RWPE2 (cell line): ENCODE measurements at regions not wholly inside any gene's neighbourhood (a gene's known extent, or its start where the extent isn't known, plus 50 kb on each side); places are given as distances from the start of the nearest gene placed in this dataset.

Experiments used
- ATAC-seq: fragments of 200-7000 bp; cut with Tn5 transposase; 3 replicates; pipeline ENCODE4 v1.9.1; 2021; ENCODE audit warnings: low read depth
- DNase-seq: peaks from one replicate; pipeline ENCODE4 v3.0.0-alpha.2; 2020; ENCODE audit warnings: low spot score
- H3K27ac ChIP-seq: fragments of 450-650 bp; 2 replicates; pipeline ENCODE4 v1.5.1; 2017; ENCODE audit warnings: mild to moderate bottlenecking; ENCODE audit not compliant: poor library complexity, severe bottlenecking
- H3K27me3 ChIP-seq: fragments of 250-450 bp; sonication (Bioruptor Pico); 2 replicates; pipeline ENCODE4 v1.5.1; 2021; ENCODE audit warnings: mild to moderate bottlenecking, moderate library complexity; ENCODE audit not compliant: insufficient read depth, poor library complexity, severe bottlenecking
- H3K36me3 ChIP-seq: fragments of 250-450 bp; sonication (Bioruptor Pico); 2 replicates; pipeline ENCODE4 v1.5.1; 2020; ENCODE audit warnings: low read depth, mild to moderate bottlenecking, moderate library complexity
- H3K4me1 ChIP-seq: fragments of 250-450 bp; sonication (Bioruptor Pico); 2 replicates; pipeline ENCODE4 v1.5.1; 2021; ENCODE audit warnings: mild to moderate bottlenecking, moderate library complexity; ENCODE audit not compliant: insufficient read depth, poor library complexity, severe bottlenecking
- H3K4me3 ChIP-seq: fragments of 250-450 bp; sonication (Bioruptor Pico); 2 replicates; pipeline ENCODE4 v1.5.1; 2021; ENCODE audit warnings: mild to moderate bottlenecking, moderate library complexity; ENCODE audit not compliant: severe bottlenecking
- H3K9me3 ChIP-seq: fragments of 250-450 bp; sonication (Bioruptor Pico); 2 replicates; pipeline ENCODE4 v1.5.1; 2021; ENCODE audit warnings: mild to moderate bottlenecking, moderate library complexity; ENCODE audit not compliant: severe bottlenecking
- TF ChIP-seq, protein P1 (sequence below): fragments of 450-650 bp; IDR thresholded peaks from one replicate; pipeline ENCODE4 v1.5.1; 2017; ENCODE audit warnings: mild to moderate bottlenecking, moderate library complexity; ENCODE audit not compliant: poor library complexity, severe bottlenecking

GRCh38 chr2:105458076-105458475, 59.2 kb upstream of the FHL2 start:
- no peaks in the 10 kb centered on the region for H3K27me3 ChIP-seq
- peaks cover 21% of the 10 kb centered on the region for H3K4me1 ChIP-seq
- H3K4me3 ChIP-seq: no peak overlapping the region
- no peaks in the 10 kb centered on the region for H3K36me3 ChIP-seq
- DNase-seq (no peak), ATAC-seq (no peak)
- no peak overlapping the region for H3K27ac ChIP-seq
- no peaks in the 10 kb centered on the region for H3K9me3 ChIP-seq
- TF ChIP-seq, protein P1, sequence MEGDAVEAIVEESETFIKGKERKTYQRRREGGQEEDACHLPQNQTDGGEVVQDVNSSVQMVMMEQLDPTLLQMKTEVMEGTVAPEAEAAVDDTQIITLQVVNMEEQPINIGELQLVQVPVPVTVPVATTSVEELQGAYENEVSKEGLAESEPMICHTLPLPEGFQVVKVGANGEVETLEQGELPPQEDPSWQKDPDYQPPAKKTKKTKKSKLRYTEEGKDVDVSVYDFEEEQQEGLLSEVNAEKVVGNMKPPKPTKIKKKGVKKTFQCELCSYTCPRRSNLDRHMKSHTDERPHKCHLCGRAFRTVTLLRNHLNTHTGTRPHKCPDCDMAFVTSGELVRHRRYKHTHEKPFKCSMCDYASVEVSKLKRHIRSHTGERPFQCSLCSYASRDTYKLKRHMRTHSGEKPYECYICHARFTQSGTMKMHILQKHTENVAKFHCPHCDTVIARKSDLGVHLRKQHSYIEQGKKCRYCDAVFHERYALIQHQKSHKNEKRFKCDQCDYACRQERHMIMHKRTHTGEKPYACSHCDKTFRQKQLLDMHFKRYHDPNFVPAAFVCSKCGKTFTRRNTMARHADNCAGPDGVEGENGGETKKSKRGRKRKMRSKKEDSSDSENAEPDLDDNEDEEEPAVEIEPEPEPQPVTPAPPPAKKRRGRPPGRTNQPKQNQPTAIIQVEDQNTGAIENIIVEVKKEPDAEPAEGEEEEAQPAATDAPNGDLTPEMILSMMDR: no peak

GRCh38 chr2:105455488-105456003, 56.7 kb upstream of the FHL2 start:
- Histone ChIP-seq H3K27me3 (no peaks in the 10 kb centered on the region), H3K4me1 (peaks cover 21% of the 10 kb centered on the region), H3K36me3 (no peaks in the 10 kb centered on the region), H3K9me3 (no peaks in the 10 kb centered on the region), H3K4me3 (no peak overlapping the region), H3K27ac (peak overlapping the region; percentile 94)
- TF ChIP-seq, protein P1: no peak
- DNase-seq (peak; percentile 80), ATAC-seq (peak; percentile 88)

DNA sequence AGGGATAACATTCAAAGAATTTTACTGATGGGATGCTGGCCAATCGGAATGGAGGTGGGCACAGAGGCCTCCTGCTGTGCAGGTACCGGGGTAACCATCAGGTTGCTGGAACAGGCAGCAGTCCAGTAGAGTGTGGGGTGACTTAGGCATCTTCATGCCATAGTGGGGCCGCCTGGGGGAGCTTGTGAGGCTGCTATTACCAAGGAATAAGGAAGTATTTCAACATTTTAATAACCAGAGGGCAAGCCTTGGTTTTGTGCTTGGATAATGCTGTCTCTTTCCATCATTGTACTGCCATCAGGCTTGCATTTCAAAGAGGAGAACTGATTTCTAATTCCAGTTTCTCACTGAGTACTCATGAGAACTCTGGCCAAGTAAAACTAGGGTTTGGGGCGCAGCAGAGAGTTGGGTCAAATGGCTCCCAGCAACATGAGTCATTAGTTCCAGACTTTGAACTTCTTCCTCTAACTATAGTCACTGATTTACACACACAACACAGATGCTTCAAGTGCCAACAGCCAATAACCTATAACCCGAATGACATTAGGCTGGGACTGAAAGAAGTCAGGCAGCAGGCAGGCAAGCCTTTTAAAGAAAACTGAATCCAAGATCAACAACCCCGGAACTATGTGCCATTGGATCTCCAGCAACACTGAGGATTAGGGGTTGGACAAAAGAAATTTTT, 56.1 kb upstream of the FHL2 start:
- DNase-seq (peak; percentile 74), ATAC-seq (peak; percentile 71)
- Histone ChIP-seq H3K36me3 (no peaks in the 10 kb centered on the region), H3K4me1 (peaks cover 21% of the 10 kb centered on the region), H3K27ac (peak overlapping the region; percentile 94), H3K9me3 (no peaks in the 10 kb centered on the region), H3K4me3 (no peak overlapping the region), H3K27me3 (no peaks in the 10 kb centered on the region)
- TF ChIP-seq, protein P1: peak; percentile 74

- no peaks in the 10 kb centered on the region for H3K9me3 ChIP-seq
- TF ChIP-seq, protein P1: no peak
- ATAC-seq (no peak), DNase-seq (no peak)
- H3K27ac ChIP-seq: no peak overlapping the region
- H3K4me3 ChIP-seq: no peak overlapping the region
- peaks cover 39% of the 10 kb centered on the region for H3K4me1 ChIP-seq
- H3K36me3 ChIP-seq: no peaks in the 10 kb centered on the region
- H3K27me3 ChIP-seq: no peaks in the 10 kb centered on the region
Observed at GRCh38 chr2:105451571-105452166, 52.8 kb upstream of the FHL2 start.

DNA sequence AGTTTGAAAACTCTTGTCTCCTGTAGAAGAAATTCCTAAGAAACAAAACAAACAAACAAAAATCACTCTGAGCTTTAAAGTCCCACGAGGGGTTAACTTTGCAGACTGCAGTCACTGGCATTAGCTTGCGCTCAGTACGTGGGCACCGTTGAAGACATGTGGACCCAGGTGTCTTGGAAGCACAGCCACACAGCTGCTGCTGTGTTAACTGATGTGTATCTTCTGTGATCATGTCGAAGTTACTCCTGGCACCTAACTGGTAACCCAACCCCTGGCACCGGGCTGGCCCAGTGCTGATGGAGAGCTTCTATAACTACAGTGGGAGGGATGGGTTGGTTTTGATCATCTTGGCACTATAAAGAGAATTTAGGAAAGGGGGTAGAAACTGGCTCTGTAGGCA, 51.6 kb upstream of the FHL2 start:
- Histone ChIP-seq H3K9me3 (no peaks in the 10 kb centered on the region), H3K27me3 (no peaks in the 10 kb centered on the region), H3K36me3 (no peaks in the 10 kb centered on the region), H3K27ac (no peak overlapping the region), H3K4me1 (peaks cover 32% of the 10 kb centered on the region), H3K4me3 (no peak overlapping the region)
- ATAC-seq (no peak), DNase-seq (no peak)
- TF ChIP-seq, protein P1: no peak
